HEK293 (cell line): ENCODE measurements at regions not wholly inside any gene's neighbourhood (a gene's known extent, or its start where the extent isn't known, plus 50 kb on each side); places are given as distances from the start of the nearest gene placed in this dataset.

Source experiments
- CTCF ChIA-PET: fragments of 350-600 bp; formaldehyde crosslinking; extraction: SDS; loops from one replicate; lab custom pipeline; 2021; ENCODE audit warnings: antibody characterized with exemption; lab: Yijun Ruan, JAX
- POLR2A ChIA-PET: fragments of 300-600 bp; formaldehyde crosslinking; extraction: SDS; loops from one replicate; lab custom pipeline; 2020; ENCODE audit warnings: antibody characterized with exemption, inconsistent platforms; lab: Yijun Ruan, JAX
- H3K27ac ChIP-seq: fragments of 200-500 bp; sonication (Bioruptor generic); 2 replicates; pipeline ENCODE4 v1.5.1; 2014; ENCODE audit warnings: low read depth, low read length, control low read depth, inconsistent platforms; ENCODE audit errors: extremely low read depth
- H3K36me3 ChIP-seq, 2 experiments: fragments of 200-500 bp in 1 of 2; sonication (Bioruptor generic) in 1 of 2; 1 replicate in 1 of 2; 2 replicates in 1 of 2; pipeline ENCODE4 v1.5.1; 2014 to 2017; ENCODE audit warnings: inconsistent platforms in 2 of 2, low read length in 2 of 2; ENCODE audit not compliant: control insufficient read depth in 2 of 2, insufficient read depth in 1 of 2
- H3K4me1 ChIP-seq: fragments of 200-500 bp; sonication (Bioruptor generic); 2 replicates; pipeline ENCODE4 v1.5.1; 2014; ENCODE audit warnings: mild to moderate bottlenecking, low read length, inconsistent platforms; ENCODE audit not compliant: control insufficient read depth, insufficient read depth
- H3K4me3 ChIP-seq: 2 replicates; pipeline ENCODE4 v1.5.1; 2011; ENCODE audit warnings: low read depth, mild to moderate bottlenecking, control low read depth, low read length, moderate library complexity
- H3K9me3 ChIP-seq: fragments of 200-500 bp; sonication (Bioruptor generic); 2 replicates; pipeline ENCODE4 v1.5.1; 2014; ENCODE audit warnings: low read depth, low read length, inconsistent platforms; ENCODE audit not compliant: control insufficient read depth, insufficient read depth
- BCL11A ChIP-seq: fragments of 450-650 bp; formaldehyde crosslinking; IDR thresholded peaks from 2 replicates; pipeline ENCODE4 v1.5.1; 2016; ENCODE audit warnings: low read depth, missing biosample characterization, missing genetic modification characterization
- FEZF1 ChIP-seq: fragments of 450-650 bp; formaldehyde crosslinking; IDR thresholded peaks from 2 replicates; pipeline ENCODE4 v1.5.1; 2016; ENCODE audit warnings: missing biosample characterization, missing genetic modification characterization
- HOXA7 ChIP-seq: sonication (generic); formaldehyde crosslinking; IDR thresholded peaks from 2 replicates; pipeline ENCODE4 v1.8.1; 2022; ENCODE audit warnings: missing genetic modification reagents, borderline replicate concordance
- INSM2 ChIP-seq: fragments of 450-650 bp; formaldehyde crosslinking; IDR thresholded peaks from 2 replicates; pipeline ENCODE4 v1.5.1; 2016; ENCODE audit warnings: missing biosample characterization, missing genetic modification characterization
- SETDB1 ChIP-seq: IDR thresholded peaks from one replicate; pipeline ENCODE4 v1.6.1; 2017; ENCODE audit warnings: mild to moderate bottlenecking, low read length, moderate library complexity, mixed read lengths; ENCODE audit not compliant: insufficient read length
- ZNF112 ChIP-seq: fragments of 450-650 bp; formaldehyde crosslinking; IDR thresholded peaks from 2 replicates; pipeline ENCODE4 v1.5.0; 2017; ENCODE audit warnings: missing biosample characterization, missing genetic modification characterization
- ZNF133 ChIP-seq: fragments of 450-650 bp; formaldehyde crosslinking; IDR thresholded peaks from 2 replicates; pipeline ENCODE4 v1.5.1; 2016; ENCODE audit warnings: missing biosample characterization, missing genetic modification characterization
- ZNF184 ChIP-seq: fragments of 450-650 bp; IDR thresholded peaks from 2 replicates; pipeline ENCODE4 v1.5.1; 2018; ENCODE audit warnings: missing biosample characterization, mild to moderate bottlenecking, missing genetic modification characterization
- ZNF239 ChIP-seq: fragments of 450-650 bp; formaldehyde crosslinking; IDR thresholded peaks from 2 replicates; pipeline ENCODE4 v1.5.1; 2016; ENCODE audit warnings: missing biosample characterization, missing genetic modification characterization
- ZNF266 ChIP-seq: fragments of 450-650 bp; formaldehyde crosslinking; IDR thresholded peaks from 2 replicates; pipeline ENCODE4 v1.5.1; 2016; ENCODE audit warnings: missing biosample characterization, missing genetic modification characterization, low read depth
- ZNF292 ChIP-seq: fragments of 450-650 bp; formaldehyde crosslinking; IDR thresholded peaks from 2 replicates; pipeline ENCODE4 v1.5.1; 2016; ENCODE audit warnings: low read depth, missing biosample characterization, missing genetic modification characterization, borderline replicate concordance
- ZNF544 ChIP-seq: fragments of 450-650 bp; formaldehyde crosslinking; IDR thresholded peaks from 2 replicates; pipeline ENCODE4 v1.5.0; 2017; ENCODE audit warnings: missing biosample characterization, missing genetic modification characterization
- ZNF548 ChIP-seq: fragments of 450-650 bp; formaldehyde crosslinking; IDR thresholded peaks from 2 replicates; pipeline ENCODE4 v1.5.1; 2016; ENCODE audit warnings: missing biosample characterization, missing genetic modification characterization
- ZNF558 ChIP-seq: fragments of 450-650 bp; formaldehyde crosslinking; IDR thresholded peaks from 2 replicates; pipeline ENCODE4 v1.5.1; 2016; ENCODE audit warnings: missing biosample characterization, missing genetic modification characterization
- ZNF707 ChIP-seq: fragments of 450-650 bp; formaldehyde crosslinking; IDR thresholded peaks from 2 replicates; pipeline ENCODE4 v1.5.1; 2016; ENCODE audit warnings: missing biosample characterization, missing genetic modification characterization
- TF ChIP-seq, protein P1 (sequence below): fragments of 450-650 bp; formaldehyde crosslinking; conservative IDR thresholded peaks from 2 replicates; pipeline ENCODE4 v1.5.1; 2016; ENCODE audit warnings: low read depth, missing biosample characterization, missing genetic modification characterization
- TF ChIP-seq, protein P2 (sequence below): fragments of 450-650 bp; formaldehyde crosslinking; IDR thresholded peaks from 2 replicates; pipeline ENCODE4 v1.5.1; 2016; ENCODE audit warnings: missing biosample characterization, missing genetic modification characterization

DNA sequence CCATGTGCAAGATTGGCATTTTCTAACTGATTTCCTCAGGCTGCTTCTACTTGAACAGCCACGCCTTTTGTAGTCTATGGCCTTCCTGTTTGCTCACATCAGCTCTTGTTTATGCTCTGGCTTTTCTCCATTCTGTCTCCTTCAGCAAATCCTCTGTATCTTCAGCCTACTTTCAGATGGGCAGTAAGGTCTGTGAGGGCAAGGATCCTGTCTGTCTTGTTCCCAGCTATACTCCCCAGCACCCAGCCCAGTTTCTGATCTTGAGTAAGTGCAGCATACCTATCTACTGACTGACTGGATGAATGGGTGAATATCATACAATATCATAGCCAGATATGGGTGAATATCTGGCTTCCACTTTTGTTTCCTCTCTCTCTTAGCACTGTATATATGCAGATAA is 438.1 kb downstream of the LMO4 start (continued):
- TF ChIP-seq ZNF266 (tag by site-specific recombination) (no peak), BCL11A (no peak), ZNF548 (tag by site-specific recombination) (no peak), FEZF1 (tag by site-specific recombination) (no peak), ZNF112 (tag by site-specific recombination) (no peak)
- TF ChIP-seq, protein P1, sequence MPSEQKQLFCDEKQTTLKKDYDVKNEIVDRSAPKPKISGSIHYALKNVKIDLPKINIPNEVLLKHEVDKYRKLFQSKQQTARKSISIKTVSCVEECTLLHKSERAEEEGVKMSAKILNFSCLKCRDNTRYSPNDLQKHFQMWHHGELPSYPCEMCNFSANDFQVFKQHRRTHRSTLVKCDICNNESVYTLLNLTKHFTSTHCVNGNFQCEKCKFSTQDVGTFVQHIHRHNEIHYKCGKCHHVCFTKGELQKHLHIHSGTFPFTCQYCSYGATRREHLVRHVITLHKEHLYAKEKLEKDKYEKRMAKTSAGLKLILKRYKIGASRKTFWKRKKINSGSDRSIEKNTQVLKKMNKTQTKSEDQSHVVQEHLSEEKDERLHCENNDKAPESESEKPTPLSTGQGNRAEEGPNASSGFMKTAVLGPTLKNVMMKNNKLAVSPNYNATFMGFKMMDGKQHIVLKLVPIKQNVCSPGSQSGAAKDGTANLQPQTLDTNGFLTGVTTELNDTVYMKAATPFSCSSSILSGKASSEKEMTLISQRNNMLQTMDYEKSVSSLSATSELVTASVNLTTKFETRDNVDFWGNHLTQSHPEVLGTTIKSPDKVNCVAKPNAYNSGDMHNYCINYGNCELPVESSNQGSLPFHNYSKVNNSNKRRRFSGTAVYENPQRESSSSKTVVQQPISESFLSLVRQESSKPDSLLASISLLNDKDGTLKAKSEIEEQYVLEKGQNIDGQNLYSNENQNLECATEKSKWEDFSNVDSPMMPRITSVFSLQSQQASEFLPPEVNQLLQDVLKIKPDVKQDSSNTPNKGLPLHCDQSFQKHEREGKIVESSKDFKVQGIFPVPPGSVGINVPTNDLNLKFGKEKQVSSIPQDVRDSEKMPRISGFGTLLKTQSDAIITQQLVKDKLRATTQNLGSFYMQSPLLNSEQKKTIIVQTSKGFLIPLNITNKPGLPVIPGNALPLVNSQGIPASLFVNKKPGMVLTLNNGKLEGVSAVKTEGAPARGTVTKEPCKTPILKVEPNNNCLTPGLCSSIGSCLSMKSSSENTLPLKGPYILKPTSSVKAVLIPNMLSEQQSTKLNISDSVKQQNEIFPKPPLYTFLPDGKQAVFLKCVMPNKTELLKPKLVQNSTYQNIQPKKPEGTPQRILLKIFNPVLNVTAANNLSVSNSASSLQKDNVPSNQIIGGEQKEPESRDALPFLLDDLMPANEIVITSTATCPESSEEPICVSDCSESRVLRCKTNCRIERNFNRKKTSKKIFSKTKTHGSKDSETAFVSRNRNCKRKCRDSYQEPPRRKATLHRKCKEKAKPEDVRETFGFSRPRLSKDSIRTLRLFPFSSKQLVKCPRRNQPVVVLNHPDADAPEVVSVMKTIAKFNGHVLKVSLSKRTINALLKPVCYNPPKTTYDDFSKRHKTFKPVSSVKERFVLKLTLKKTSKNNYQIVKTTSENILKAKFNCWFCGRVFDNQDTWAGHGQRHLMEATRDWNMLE (tag by site-specific recombination) = no peak
- TF ChIP-seq, all 188 proteins: peak for 0

GRCh38 chr1:87778896-87779295 is 450.2 kb downstream of the LMO4 start:
- H3K36me3 ChIP-seq = no peaks in the 10 kb centered on the region
- H3K4me1 ChIP-seq = no peaks in the 10 kb centered on the region
- no peak overlapping the region for H3K27ac ChIP-seq
- no peak overlapping the region for H3K4me3 ChIP-seq
- ChIA-PET POLR2A (no interaction called here), CTCF (no interaction called here)
- no peaks in the 10 kb centered on the region for H3K9me3 ChIP-seq
- TF ChIP-seq ZNF292 (tag by site-specific recombination) = no peak
- no peak for TF ChIP-seq ZNF133
- TF ChIP-seq ZNF558 = no peak
- no peak for TF ChIP-seq ZNF239 (tag by site-specific recombination)
- no peak for TF ChIP-seq INSM2 (tag by site-specific recombination)
- TF ChIP-seq HOXA7 (CRISPR knock-in tag) = no peak
- TF ChIP-seq ZNF707 (tag by site-specific recombination) = no peak
- TF ChIP-seq ZNF544 (tag by site-specific recombination) = no peak
- TF ChIP-seq SETDB1 = no peak
- no peak for TF ChIP-seq ZNF184 (tag by site-specific recombination)
- TF ChIP-seq, protein P2, sequence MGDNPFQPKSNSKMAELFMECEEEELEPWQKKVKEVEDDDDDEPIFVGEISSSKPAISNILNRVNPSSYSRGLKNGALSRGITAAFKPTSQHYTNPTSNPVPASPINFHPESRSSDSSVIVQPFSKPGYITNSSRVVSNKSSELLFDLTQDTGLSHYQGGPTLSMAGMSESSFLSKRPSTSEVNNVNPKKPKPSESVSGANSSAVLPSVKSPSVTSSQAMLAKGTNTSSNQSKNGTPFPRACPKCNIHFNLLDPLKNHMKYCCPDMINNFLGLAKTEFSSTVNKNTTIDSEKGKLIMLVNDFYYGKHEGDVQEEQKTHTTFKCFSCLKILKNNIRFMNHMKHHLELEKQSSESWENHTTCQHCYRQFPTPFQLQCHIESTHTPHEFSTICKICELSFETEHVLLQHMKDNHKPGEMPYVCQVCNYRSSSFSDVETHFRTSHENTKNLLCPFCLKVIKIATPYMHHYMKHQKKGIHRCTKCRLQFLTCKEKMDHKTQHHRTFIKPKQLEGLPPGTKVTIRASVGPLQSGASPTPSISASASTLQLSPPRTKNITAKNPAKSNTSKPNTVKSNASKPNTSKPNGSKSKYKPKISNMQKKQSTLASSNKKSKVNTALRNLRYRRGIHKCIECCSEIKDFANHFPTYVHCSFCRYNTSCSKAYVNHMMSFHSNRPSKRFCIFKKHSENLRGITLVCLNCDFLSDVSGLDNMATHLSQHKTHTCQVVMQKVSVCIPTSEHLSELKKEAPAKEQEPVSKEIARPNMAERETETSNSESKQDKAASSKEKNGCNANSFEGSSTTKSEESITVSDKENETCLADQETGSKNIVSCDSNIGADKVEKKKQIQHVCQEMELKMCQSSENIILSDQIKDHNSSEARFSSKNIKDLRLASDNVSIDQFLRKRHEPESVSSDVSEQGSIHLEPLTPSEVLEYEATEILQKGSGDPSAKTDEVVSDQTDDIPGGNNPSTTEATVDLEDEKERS (tag by site-specific recombination) = no peak
